Kidney (tissue), 13 donors: ENCODE measurements at regions not wholly inside any gene's neighbourhood (a gene's known extent, or its start where the extent isn't known, plus 50 kb on each side); places are given as distances from the start of the nearest gene placed in this dataset.

Experiments used
- DNase-seq, 5 donors: peaks; one replicate each; pipeline ENCODE4 v3.0.0-alpha.2; 2013 to 2020
- FAIRE-seq: peaks from 2 replicates; lab custom pipeline; 2012; peaks lifted over from hg19 to GRCh38; lab: Jason Lieb, UNC
- H3K27ac ChIP-seq, 2 donors: one replicate each; pipeline ENCODE4 v1.7.0; 2013; ENCODE audit warnings: low read depth in 2 of 2, low read length in 2 of 2, inconsistent platforms in 1 of 2
- H3K27me3 ChIP-seq: one replicate; pipeline ENCODE4 v1.7.1; 2013; ENCODE audit warnings: low read length, inconsistent platforms; ENCODE audit not compliant: control insufficient read depth, insufficient read depth
- H3K36me3 ChIP-seq, 3 donors: one replicate each; pipeline versions ENCODE4 v1.7.0 to v1.7.1; 2013; ENCODE audit warnings: low read length in 3 of 3, control low read depth in 1 of 3, inconsistent platforms in 1 of 3; ENCODE audit not compliant: insufficient read depth in 3 of 3, control insufficient read depth in 2 of 3
- H3K4me1 ChIP-seq, 3 donors: one replicate each; pipeline versions ENCODE4 v1.7.0 to v1.7.1; 2013; ENCODE audit warnings: low read length in 3 of 3, inconsistent platforms in 1 of 3, low read depth in 1 of 3; ENCODE audit not compliant: control insufficient read depth in 2 of 3, insufficient read depth in 2 of 3
- H3K4me3 ChIP-seq, 3 donors: one replicate each; pipeline versions ENCODE4 v1.7.0 to v1.8.1; 2013; ENCODE audit warnings: low read length in 3 of 3, control low read depth in 1 of 3, inconsistent platforms in 1 of 3
- H3K9ac ChIP-seq, 3 donors: one replicate each; pipeline versions ENCODE4 v1.7.0 to v1.7.1; 2013; ENCODE audit warnings: low read length in 3 of 3, control low read depth in 1 of 3, inconsistent platforms in 1 of 3
- H3K9me3 ChIP-seq, 3 donors: one replicate each; pipeline versions ENCODE4 v1.7.0 to v1.7.1; 2013; ENCODE audit warnings: low read length in 3 of 3, control low read depth in 1 of 3, inconsistent platforms in 1 of 3; ENCODE audit not compliant: control insufficient read depth in 2 of 3, insufficient read depth in 1 of 3
- intact Hi-C: fragments of 100-400 bp; cut with DNase I; formaldehyde crosslinking; loops from one replicate; pipeline ENCODE4 v1.11.1; 2022
- TF ChIP-seq, protein P1 (sequence below): IDR thresholded peaks from 3 replicates; pipeline ENCODE4 v1.5.1; 2012; ENCODE audit warnings: mild to moderate bottlenecking, moderate library complexity, borderline replicate concordance; ENCODE audit not compliant: insufficient read depth; ENCODE audit errors: extremely low read depth
- donor health status: control.
- donor health status: control.
- donor health status: control.
- donor health status: control.
- donor health status: control.
- donor health status: DM: yes; HTN: yes; CAD: no.
- donor health status: Normal renal cell carcinoma (clear cell type).

DNA sequence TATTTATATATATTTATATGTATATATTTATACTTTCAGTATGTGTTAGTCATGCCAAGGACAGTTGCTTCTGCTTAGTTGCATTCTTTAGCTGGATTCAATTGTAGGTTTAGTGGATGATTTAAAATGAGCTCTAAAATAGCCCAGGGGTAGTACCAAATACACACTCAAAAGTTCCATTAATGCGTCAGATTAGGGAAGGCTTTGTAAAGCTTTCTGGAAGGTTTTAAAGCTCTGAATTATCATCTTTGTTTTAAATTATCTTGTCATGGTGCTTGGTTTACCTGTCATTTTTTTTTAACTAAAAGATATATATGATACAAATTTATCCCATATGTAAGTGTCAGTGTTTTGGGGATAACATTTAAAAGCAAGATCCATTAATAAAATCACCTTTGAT, 242.7 kb upstream of the ADAMTS5 start:
- no peak for FAIRE-seq
- no peaks in the 10 kb centered on the region for H3K4me1 ChIP-seq

DNA sequence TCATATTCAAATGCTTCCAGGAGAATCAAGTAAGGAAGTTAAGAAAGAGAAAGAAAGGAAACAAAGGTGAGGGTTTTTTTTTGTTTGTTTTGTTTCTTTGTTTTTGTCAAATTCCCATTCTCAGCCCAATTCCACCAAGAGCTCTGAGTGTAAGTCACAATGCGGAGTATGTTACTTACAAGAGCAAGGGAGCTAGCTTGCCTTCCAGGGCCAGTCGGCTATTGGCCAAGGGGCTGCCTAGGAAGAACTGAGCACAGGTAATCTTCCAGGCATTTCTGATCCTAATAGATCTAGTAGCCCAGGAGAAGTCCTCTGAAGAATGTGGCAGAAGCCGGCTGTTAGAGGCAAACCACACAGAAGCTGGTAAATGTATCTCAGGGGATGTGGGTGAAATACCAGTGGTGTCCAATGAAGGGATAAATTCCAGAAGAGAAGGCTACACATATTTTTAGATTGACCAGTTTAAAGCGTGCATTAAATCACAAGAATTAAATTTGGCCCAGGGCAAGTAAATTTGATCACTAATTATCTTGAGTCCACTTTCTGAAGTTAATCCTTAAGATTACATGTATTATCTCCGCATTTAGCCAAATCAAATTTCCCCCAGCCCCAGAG, 239.6 kb upstream of the ADAMTS5 start:
- FAIRE-seq (no peak), DNase-seq (no peak)
- H3K9ac ChIP-seq, result no peak overlapping the region
- no peaks in the 10 kb centered on the region for H3K27me3 ChIP-seq
- TF ChIP-seq, protein P1, sequence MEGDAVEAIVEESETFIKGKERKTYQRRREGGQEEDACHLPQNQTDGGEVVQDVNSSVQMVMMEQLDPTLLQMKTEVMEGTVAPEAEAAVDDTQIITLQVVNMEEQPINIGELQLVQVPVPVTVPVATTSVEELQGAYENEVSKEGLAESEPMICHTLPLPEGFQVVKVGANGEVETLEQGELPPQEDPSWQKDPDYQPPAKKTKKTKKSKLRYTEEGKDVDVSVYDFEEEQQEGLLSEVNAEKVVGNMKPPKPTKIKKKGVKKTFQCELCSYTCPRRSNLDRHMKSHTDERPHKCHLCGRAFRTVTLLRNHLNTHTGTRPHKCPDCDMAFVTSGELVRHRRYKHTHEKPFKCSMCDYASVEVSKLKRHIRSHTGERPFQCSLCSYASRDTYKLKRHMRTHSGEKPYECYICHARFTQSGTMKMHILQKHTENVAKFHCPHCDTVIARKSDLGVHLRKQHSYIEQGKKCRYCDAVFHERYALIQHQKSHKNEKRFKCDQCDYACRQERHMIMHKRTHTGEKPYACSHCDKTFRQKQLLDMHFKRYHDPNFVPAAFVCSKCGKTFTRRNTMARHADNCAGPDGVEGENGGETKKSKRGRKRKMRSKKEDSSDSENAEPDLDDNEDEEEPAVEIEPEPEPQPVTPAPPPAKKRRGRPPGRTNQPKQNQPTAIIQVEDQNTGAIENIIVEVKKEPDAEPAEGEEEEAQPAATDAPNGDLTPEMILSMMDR, result no peak
- no peak overlapping the region for H3K4me3 ChIP-seq
- H3K9me3 ChIP-seq, result no peaks in the 10 kb centered on the region
- no peaks in the 10 kb centered on the region for H3K4me1 ChIP-seq
- intact Hi-C loops, result no loop called here
- no peaks in the 10 kb centered on the region for H3K36me3 ChIP-seq
- H3K27ac ChIP-seq, result no peak overlapping the region

More for the DNA sequence above, 242.7 kb upstream of the ADAMTS5 start:
- H3K27ac ChIP-seq, result no peak overlapping the region
- DNase-seq, result no peak
- intact Hi-C loops, result no loop called here
- no peaks in the 10 kb centered on the region for H3K36me3 ChIP-seq
- TF ChIP-seq, protein P1, result no peak
- H3K9me3 ChIP-seq, result no peaks in the 10 kb centered on the region
- H3K27me3 ChIP-seq, result no peaks in the 10 kb centered on the region
- no peak overlapping the region for H3K9ac ChIP-seq
- no peak overlapping the region for H3K4me3 ChIP-seq

DNA sequence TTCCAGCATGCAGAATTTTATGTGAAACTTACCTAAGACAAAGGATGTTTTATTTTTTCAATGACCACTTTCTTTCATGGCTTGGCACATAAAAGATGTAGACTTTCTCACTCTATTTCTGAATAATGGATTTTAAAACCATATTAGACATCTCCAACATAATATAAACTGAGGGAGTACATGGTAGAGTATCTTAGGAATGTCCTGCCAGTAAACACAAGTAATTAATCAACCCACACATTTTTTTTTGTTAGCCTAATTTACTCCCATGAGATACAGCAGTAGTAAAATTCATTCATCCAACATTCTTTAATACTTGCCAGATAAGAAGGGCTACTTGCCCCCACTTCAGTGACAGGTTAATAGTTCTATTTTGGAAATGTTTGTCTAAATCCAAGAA, 235.4 kb upstream of the ADAMTS5 start:
- FAIRE-seq, result no peak
- Histone ChIP-seq H3K27ac (no peak overlapping the region), H3K9ac (no peak overlapping the region), H3K9me3 (no peaks in the 10 kb centered on the region), H3K4me3 (no peak overlapping the region), H3K27me3 (no peaks in the 10 kb centered on the region), H3K4me1 (no peaks in the 10 kb centered on the region), H3K36me3 (no peaks in the 10 kb centered on the region)
- DNase-seq, result peak in 1 of 5 donors; percentile 39
- intact Hi-C loops, result no loop called here
- TF ChIP-seq, protein P1, result no peak

GRCh38 chr21:27201197-27201596, 234.3 kb upstream of the ADAMTS5 start:
- H3K4me1 ChIP-seq, result no peaks in the 10 kb centered on the region
- no peaks in the 10 kb centered on the region for H3K27me3 ChIP-seq
- FAIRE-seq (no peak), DNase-seq (no peak)
- H3K9me3 ChIP-seq, result no peaks in the 10 kb centered on the region
- no peak overlapping the region for H3K4me3 ChIP-seq
- TF ChIP-seq, protein P1, result no peak
- H3K27ac ChIP-seq, result no peak overlapping the region
- no peaks in the 10 kb centered on the region for H3K36me3 ChIP-seq
- H3K9ac ChIP-seq, result no peak overlapping the region
- intact Hi-C loops, result no loop called here
